IPS-15b (cell line): ENCODE measurements at regions not wholly inside any gene's neighbourhood (a gene's known extent, or its start where the extent isn't known, plus 50 kb on each side); places are given as distances from the start of the nearest gene placed in this dataset.
"Not testable (repeated sequence)": the region's sequence is repeated elsewhere in the genome, so short reads cannot be mapped to it uniquely, and the experiment has no call there.

Experiments used
- H3K27me3 ChIP-seq: one replicate; pipeline ENCODE4 v1.6.1; 2013; ENCODE audit warnings: low read length; ENCODE audit not compliant: control insufficient read depth, insufficient read depth
- H3K36me3 ChIP-seq: one replicate; pipeline ENCODE4 v1.6.1; 2013; ENCODE audit warnings: low read length; ENCODE audit not compliant: control insufficient read depth, insufficient read depth
- H3K4me1 ChIP-seq: one replicate; pipeline ENCODE4 v1.6.1; 2013; ENCODE audit warnings: mild to moderate bottlenecking, low read length; ENCODE audit not compliant: control insufficient read depth, insufficient read depth
- H3K4me3 ChIP-seq: one replicate; pipeline ENCODE4 v1.5.1; 2013; ENCODE audit warnings: low read depth, low read length
- H3K9ac ChIP-seq: one replicate; pipeline ENCODE4 v1.6.1; 2013; ENCODE audit warnings: low read depth, mild to moderate bottlenecking, low read length
- H3K9me3 ChIP-seq: one replicate; pipeline ENCODE4 v1.6.1; 2013; ENCODE audit warnings: mild to moderate bottlenecking, low read length; ENCODE audit not compliant: control insufficient read depth, insufficient read depth

GRCh38 chr5:166595274-166595951 is 1696.0 kb upstream of the WWC1 start:
- no peaks in the 10 kb centered on the region for H3K36me3 ChIP-seq
- H3K27me3 ChIP-seq, result no peaks in the 10 kb centered on the region
- no peaks in the 10 kb centered on the region for H3K9me3 ChIP-seq
- H3K9ac ChIP-seq, result no peak overlapping the region
- H3K4me1 ChIP-seq, result no peaks in the 10 kb centered on the region
- no peak overlapping the region for H3K4me3 ChIP-seq

DNA sequence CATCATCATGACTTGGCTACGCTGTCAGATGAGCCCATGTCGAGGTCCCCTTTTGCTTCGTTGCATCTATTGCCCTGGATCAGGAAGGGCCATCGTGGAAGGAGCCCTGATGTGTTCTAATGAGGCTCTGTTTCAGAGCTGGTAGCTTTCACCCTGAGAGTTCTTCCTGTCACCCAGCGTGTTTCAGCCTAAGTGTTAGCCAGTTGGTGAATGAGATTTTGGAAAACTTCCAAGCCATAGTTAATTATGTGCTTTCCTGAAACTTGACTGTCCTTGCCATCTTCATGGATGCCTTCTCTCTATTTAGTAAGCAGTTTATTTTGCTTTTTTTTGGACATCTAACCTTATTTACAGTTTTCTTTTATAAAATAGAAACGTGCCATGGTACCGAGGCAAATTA is 1695.4 kb upstream of the WWC1 start:
- Histone ChIP-seq H3K9me3 (no peaks in the 10 kb centered on the region), H3K4me1 (no peaks in the 10 kb centered on the region), H3K9ac (no peak overlapping the region), H3K36me3 (no peaks in the 10 kb centered on the region), H3K4me3 (no peak overlapping the region), H3K27me3 (no peaks in the 10 kb centered on the region)

DNA sequence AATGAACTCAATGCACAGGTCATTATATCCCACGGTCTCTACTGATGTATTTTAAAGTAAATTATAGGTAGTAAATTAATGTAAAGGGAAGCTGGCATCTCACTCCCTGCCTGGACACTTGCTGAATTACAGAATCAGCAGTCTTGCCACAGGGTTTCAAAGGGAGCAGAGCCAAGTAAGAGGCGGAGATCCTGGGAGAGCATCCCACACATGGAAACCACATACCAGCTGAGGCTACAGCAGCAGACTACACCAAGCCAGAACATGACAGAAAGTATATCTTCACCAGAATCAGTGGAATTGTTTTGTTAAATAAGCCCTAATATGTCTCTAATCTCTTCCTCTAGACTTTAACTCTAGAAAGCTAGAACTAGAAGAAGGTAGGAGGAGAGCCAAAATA is 1689.2 kb upstream of the WWC1 start:
- no peak overlapping the region for H3K9ac ChIP-seq
- H3K27me3 ChIP-seq, result no peaks in the 10 kb centered on the region
- no peak overlapping the region for H3K4me3 ChIP-seq
- H3K36me3 ChIP-seq, result no peaks in the 10 kb centered on the region
- H3K4me1 ChIP-seq, result no peaks in the 10 kb centered on the region
- no peaks in the 10 kb centered on the region for H3K9me3 ChIP-seq

- Histone ChIP-seq H3K4me1 (no peaks in the 10 kb centered on the region), H3K27me3 (no peaks in the 10 kb centered on the region), H3K4me3 (no peak overlapping the region), H3K9ac (no peak overlapping the region), H3K36me3 (no peaks in the 10 kb centered on the region), H3K9me3 (no peaks in the 10 kb centered on the region)
Measured at GRCh38 chr5:166617507-166617906, 1673.9 kb upstream of the WWC1 start.

DNA sequence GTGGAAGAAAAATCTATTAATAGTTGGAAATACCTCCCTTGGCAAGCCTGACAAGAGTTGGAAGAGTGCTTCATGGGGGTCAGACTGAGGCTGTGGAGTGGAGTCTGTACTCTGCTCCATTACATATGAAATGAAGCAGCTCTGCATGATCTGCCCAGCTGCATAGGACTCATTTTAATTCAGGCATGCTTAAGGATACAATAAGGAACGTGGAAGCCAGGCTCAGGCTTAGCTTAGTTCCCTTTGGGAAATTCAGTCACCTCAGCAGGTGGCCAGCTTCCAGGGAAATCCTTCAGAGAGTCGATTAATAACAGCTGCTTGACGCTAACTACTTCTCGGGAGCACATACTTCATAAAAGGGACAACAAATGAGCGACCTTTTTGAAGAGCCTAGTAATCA is 1672.9 kb upstream of the WWC1 start:
- no peaks in the 10 kb centered on the region for H3K9me3 ChIP-seq
- H3K36me3 ChIP-seq, result no peaks in the 10 kb centered on the region
- H3K4me3 ChIP-seq, result no peak overlapping the region
- H3K9ac ChIP-seq, result no peak overlapping the region
- no peaks in the 10 kb centered on the region for H3K27me3 ChIP-seq
- H3K4me1 ChIP-seq, result no peaks in the 10 kb centered on the region

DNA sequence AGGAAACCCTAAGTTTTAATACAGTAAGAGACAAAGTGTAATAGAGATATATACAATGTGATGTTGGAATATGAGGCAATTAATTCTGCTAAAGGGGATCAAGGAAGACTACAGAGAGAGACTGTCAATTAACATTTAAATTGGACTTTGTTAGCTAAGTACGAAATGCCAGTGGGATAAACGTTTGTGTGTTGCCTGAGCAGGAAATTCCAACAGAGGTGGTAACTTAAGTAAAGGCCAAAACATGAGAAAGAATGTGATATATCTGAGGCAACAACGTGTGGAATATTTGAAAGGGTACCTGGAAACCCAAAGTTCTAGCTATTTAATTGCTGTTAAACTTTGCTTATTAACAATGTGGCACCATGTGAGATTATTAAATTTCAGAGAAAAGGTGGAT is 1666.9 kb upstream of the WWC1 start:
- no peaks in the 10 kb centered on the region for H3K9me3 ChIP-seq
- no peak overlapping the region for H3K9ac ChIP-seq
- peaks cover 4% of the 10 kb centered on the region for H3K4me1 ChIP-seq
- no peaks in the 10 kb centered on the region for H3K36me3 ChIP-seq
- no peaks in the 10 kb centered on the region for H3K27me3 ChIP-seq
- no peak overlapping the region for H3K4me3 ChIP-seq

DNA sequence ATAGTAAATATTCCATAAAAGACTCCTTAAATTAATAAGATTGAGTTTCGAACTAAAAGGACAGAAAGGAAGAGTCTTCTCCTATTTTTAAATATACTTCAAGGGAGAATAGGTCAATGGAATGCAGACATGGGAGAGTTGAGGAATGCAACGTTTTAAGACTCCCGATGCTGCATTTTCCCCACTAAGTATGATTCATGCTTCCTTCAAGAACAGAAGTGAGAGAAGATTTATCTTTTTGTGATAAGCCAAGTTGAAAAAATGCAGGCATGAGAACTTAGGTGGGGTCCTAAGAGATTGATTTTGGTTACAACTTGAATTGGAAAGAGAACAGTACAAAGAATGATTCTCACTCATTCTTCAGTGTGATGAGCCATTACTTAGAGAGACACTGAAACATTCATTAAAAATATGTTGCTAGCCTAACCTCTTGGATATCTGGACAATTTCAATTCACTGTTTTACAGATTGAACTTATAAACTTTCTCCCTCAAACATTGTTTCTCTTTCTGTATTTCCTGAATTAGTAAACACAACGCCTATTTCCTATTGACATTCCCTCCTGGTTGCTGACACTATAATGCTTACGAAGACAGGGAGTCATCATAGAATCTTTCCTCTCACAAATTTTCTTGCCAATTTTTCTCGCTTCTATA is 1666.1 kb upstream of the WWC1 start:
- Histone ChIP-seq H3K36me3 (no peaks in the 10 kb centered on the region), H3K4me1 (peaks cover 4% of the 10 kb centered on the region), H3K4me3 (no peak overlapping the region), H3K9ac (no peak overlapping the region), H3K9me3 (no peaks in the 10 kb centered on the region), H3K27me3 (no peaks in the 10 kb centered on the region)

DNA sequence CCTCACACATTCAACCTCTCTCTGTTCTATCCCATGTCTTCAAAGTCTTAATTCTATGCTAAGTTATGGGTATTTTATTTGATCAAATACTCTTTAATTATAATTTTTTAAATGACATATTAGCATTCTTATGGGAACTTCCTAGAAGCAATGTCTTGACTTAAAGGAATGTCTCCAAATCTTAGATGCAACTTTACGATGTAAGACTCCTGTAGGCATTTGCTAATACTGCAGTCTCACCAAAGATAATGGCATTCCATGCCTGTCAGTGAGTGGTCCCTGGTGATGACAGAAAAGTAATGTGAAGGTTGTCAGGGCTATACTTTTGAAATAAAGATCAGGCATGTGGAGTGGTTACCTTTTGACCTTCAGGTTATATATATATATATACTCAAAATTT is 1654.2 kb upstream of the WWC1 start:
- no peaks in the 10 kb centered on the region for H3K4me1 ChIP-seq
- H3K9ac ChIP-seq, result no peak overlapping the region
- H3K27me3 ChIP-seq, result no peaks in the 10 kb centered on the region
- H3K4me3 ChIP-seq, result no peak overlapping the region
- H3K9me3 ChIP-seq, result no peaks in the 10 kb centered on the region
- H3K36me3 ChIP-seq, result no peaks in the 10 kb centered on the region

- H3K27me3 ChIP-seq, result no peaks in the 10 kb centered on the region
- no peak overlapping the region for H3K9ac ChIP-seq
- H3K9me3 ChIP-seq, result no peaks in the 10 kb centered on the region
- H3K4me3 ChIP-seq, result no peak overlapping the region
- H3K36me3 ChIP-seq, result no peaks in the 10 kb centered on the region
- H3K4me1 ChIP-seq, result no peaks in the 10 kb centered on the region
Measured at GRCh38 chr5:166639151-166639550, 1652.3 kb upstream of the WWC1 start.

GRCh38 chr5:166640136-166640535 is 1651.3 kb upstream of the WWC1 start:
- not testable (repeated sequence) for H3K4me1 ChIP-seq, H3K9ac ChIP-seq, H3K9me3 ChIP-seq, H3K36me3 ChIP-seq, H3K27me3 ChIP-seq, H3K4me3 ChIP-seq

GRCh38 chr5:166648736-166649135 is 1642.7 kb upstream of the WWC1 start:
- Histone ChIP-seq H3K27me3 (no peaks in the 10 kb centered on the region), H3K9ac (no peak overlapping the region), H3K36me3 (no peaks in the 10 kb centered on the region), H3K4me1 (no peaks in the 10 kb centered on the region), H3K9me3 (no peaks in the 10 kb centered on the region), H3K4me3 (no peak overlapping the region)

DNA sequence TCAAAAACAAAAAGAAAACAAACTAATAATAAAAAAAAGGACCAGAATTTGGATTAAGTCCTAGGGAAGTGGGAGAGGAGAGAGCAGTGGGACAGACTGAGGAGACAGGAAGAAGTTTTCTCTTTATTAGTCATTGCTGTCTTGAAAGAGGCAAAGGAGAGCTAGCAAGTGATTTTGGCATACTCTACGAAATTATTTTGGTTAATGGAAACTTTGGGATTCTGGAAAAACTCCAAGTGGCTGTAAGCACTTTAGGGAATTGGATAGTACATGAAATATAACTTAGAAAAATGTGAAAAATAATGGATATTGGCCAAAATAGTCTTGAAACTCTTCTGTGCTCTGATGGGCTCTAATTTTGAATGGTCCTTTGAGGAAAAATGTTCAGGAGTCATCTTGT is 1641.8 kb upstream of the WWC1 start:
- no peak overlapping the region for H3K9ac ChIP-seq
- H3K4me3 ChIP-seq, result no peak overlapping the region
- no peaks in the 10 kb centered on the region for H3K4me1 ChIP-seq
- H3K36me3 ChIP-seq, result no peaks in the 10 kb centered on the region
- H3K27me3 ChIP-seq, result no peaks in the 10 kb centered on the region
- H3K9me3 ChIP-seq, result no peaks in the 10 kb centered on the region
